Activated CD4-positive, alpha-beta T cell treated with anti-CD3 and anti-CD28 coated beads for 24 hours (primary cell): ENCODE measurements at regions not wholly inside any gene's neighbourhood (a gene's known extent, or its start where the extent isn't known, plus 50 kb on each side); places are given as distances from the start of the nearest gene placed in this dataset.

ENCODE experiments used
- DNase-seq, 2 donors: peaks; one replicate each; pipeline ENCODE4 v3.0.0-alpha.2; 2020; ENCODE audit warnings: low read depth in 2 of 2

DNA sequence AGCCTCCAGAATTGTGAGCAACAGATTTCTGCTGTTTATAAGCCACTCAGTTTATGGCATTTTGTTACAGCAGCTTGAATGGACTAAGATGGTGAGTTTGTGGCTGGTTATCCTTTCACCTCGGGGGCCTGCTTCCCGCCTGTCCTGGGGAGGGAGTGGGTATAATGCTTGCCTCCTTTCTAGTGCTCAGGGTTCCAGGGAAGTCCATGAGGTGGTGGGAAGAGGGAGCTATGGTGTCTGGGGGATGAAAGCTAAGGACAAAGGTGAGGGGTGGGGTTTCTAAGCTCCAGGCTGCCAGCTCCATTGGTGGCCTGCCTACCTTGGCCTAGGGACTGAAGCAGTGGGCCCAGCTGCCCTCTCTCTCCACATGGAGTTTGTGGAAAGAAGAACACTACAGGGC lies 50.2 kb upstream of the SDK2 start:
- DNase-seq, result no peak

DNA sequence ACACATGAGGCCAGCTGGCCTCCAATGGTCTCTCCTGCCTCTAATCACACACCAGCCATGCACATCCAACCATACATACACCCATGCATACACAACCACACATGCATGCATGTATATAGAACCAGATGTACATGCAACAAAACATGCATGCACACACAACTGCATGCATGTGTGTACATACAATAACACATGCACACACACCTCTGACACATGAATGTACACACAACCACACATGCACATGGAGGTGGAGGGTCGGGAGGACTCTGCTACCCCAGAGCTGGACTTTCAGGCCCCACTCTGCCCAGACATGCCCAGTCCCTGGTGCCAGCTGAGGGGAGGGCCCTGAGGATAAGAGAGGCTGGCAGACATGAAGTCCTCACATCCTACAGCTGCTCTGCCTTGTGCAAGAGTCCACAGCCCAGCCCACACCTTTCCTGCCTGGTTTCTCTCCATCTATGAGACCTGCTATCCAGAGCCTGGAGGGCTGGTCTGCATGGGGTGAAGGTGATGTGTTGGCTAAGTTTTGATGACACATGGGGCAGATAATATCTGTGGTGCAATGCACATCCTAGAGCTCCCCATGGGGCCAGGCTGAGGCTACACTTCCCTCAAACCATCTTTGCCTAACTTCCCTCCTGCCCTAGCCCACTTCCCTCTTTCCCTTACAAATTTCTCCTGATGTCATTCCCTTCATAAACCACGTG lies 50.9 kb upstream of the SDK2 start:
- no peak for DNase-seq

DNA sequence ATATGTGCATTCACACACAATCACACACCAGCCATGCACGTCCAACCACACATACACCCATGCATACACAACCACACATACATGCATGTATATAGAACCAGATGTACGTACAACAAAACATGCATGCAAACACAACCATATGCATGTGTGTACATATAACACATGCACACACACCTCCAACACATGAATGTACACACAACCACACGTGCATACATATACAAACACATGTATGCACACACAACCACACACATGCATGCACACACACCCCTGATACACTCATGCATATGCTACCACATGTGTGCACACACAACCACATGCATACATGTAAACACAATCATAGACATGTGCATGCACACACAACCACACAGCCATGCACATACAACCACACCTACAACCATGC lies 52.0 kb upstream of the SDK2 start:
- DNase-seq, result no peak

DNA sequence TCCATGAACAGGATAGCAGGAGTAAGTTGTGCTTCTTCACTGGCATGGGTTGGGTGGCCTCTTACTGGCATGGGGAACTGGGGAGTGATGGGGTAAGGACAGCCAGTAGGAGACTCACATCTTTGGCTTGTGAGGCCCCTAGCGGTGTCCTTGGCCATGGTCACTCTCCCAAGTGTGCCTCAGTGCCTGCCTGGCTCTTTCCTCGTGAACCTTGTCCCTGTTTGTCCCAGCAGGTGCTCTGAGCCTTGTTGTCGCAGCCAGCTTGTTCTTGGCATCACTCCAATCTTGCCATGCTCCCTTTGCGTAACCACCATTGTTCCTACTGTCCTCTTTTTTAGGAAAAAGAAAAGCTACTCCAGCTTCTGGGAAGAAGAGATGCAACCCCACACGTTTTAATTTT lies 53.6 kb upstream of the SDK2 start:
- no peak for DNase-seq

DNA sequence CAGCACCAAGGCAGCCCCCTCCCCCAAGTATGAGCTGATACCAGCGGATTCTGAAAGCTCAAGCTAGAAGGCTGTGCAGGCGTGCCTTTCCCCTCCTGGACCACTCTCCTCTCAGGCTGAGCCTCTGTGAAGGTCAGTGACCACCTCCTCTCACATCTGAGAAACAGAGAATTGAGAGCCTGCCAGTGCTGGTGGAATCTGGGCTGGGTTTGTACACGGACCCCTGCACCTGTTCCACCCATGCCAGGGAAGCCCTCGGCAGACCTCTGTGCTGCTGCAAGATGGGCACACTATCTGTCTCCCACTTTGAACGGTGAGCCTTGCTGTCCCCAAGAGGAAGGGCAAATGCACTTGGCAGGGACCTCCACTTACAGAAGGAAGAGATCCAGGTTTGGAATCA lies 54.7 kb upstream of the SDK2 start:
- DNase-seq, result no peak

DNA sequence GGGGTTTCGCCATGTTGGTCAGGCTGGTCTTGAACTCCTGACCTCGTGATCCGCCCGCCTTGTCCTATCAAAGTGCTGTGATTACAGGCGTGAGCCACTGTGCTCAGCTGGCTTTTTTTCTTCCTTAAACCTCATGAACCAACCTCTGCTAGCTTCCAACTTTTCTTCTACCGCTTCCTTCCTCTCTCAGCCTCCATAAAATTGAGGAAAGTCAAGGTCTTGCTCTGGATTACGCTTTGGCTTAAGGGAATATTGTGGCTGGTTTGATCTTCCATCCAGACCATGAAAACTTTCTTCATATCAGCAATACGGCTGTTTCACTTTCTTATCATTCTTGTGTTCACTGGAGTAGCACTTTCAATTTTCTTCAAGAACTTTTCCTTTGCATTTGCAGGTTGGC lies 57.5 kb upstream of the SDK2 start:
- DNase-seq, result no peak

DNA sequence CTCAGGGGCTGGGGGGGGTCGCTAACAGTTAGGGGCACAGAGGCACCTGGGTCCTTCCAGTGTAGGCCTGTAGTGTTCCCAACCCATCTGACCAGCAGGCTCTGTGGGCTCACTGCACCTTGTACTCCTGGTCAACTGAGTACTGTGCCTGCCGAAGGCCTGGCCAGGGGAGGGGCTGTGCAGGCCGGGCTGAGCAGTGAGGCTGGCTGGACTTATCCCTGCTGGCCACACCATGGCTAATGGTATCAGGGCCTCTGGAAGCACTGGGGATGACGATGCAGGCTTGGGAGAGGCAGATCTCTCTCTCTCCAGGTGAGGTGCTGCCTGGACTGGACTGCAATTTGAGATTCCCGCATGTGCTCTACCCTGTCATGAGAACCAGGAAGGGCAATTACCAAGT lies 58.9 kb upstream of the SDK2 start:
- DNase-seq, result no peak

DNA sequence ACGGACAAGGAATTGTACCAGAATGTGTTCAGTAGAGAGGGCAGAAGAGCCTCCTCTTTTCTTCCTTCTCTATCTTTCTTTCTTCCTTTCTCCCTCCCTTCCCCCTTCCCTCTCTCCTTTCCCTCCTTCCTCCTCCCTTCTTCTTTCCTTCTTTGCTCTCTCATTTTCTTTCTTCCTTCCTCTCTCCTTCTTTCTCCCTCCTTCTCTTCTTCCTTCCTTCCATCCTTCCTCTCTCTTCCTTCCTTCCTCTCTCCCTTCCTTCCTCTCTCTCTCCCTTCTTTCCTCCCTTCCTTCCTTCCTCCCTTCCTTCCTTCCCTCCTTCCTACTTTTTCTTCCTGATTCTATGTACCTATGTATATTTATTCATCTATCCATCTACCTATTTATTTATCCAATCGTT lies 59.7 kb upstream of the SDK2 start:
- no peak for DNase-seq

DNA sequence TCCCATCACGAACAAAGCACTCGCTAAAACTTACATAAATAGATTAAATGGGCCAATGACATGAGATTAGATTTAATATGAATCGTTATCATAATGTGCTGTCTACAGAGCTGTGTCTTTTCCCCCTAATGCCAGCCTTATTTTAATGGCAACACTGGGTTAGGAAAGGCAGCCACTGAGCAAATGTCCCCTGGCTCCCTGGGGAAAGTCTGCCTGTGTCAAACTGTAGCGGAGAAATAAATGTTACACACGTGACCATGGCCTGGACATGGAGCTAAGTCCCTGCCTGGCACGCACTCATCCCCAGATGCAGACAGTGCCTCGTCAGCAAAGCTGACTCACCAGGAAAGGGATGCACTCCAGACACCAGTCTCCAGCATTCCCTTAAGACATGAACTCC lies 61.3 kb upstream of the SDK2 start:
- DNase-seq, result no peak

DNA sequence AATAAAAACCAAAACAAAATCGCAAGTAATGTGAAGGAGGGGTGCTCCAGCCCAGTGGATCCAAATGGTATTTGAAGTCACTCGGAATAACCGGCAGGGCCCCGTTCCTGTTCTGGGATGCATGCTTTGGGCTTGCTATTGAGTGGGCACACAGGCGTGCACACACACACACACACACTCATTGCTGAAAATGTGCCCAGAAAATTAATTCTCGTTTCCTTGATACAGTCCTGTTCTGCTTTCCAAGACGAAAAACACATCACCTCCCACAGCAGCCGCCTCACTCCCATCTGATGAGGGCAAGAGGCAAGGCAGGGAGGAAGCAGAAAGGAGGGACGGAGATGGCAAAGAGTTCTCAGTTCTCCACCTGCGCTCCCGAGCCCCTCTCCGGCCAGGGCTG lies 62.2 kb upstream of the SDK2 start:
- DNase-seq, result no peak

DNA sequence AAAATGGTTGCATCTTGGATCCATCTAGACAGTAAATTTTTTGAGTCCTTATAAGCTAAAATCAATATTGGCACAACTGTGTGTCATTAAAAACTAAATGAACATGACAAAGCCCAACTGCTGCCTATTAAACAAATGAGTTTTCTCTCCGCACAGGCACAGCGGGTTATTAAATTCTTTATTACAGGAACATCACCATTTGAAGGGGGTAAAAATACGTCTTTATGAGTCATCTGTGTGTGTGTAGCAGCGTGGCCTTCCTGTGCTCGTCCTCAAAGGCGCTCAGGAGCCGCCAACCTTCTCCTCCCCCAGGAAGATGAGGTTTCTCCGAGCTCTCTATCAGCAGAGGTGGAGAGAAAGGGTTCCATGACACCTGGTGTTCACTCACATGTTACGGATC lies 62.6 kb upstream of the SDK2 start:
- no peak for DNase-seq

DNA sequence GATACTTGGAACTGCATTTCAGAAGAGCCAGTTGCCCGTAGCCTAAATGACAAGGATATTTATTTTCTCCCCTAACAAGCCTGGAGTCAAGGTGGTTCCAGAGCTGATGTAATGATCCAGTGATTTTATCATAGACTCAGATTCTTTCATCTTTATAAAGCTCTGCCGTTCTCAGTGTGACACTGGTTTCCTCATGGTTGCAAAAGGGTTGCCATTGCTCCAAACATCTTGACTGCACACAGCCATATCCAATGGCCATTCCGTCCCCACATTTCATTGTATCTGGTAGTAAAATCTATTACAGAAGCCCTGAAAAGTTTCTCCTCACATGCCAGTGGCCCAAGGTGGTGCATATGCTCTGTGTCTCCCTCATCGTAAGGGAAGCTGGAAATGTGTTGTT lies 63.1 kb upstream of the SDK2 start:
- no peak for DNase-seq

DNA sequence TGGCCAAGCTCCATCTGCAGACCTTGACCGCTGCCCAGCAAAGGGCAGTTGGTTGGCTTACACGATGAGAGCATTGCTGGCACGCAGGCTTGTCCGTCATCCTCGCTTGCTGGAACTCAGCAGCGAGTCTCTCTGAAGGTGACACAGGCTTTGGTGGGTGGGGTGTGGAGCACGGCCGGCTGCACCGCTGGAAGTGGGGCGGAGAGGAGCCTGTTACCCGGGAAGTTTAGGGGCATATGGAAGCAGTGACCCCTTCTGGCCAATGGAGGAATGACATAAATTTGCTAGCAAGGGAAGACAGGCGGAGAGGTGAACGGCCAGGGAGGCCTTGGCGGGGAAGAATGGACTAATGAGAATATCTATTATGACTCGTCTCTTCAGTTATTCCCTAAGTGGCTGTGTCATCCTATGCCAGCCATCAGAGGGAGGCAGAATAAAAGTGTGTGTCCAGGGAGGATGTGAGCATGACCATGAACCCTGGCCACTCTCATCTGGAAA lies 65.9 kb upstream of the SDK2 start:
- DNase-seq, result peak; percentile 53 to 67

DNA sequence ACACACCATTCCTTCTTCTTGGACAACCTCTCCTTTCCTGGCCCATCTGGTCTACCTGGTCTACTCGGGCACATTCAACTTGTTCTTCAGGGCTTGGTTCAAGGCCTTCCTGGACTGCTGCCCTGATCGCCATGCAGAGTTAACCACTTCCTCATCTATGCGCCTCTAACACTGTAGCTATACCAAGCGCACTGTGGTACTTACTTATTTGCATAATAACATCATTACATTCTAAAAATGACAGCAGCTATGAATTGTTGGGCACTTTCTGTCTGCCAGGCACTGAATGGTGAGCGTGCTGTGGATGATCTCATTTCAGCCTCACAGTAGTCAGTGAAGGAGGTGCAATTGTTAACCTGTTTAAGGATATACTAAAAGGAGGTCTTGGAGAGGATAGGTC lies 66.9 kb upstream of the SDK2 start:
- DNase-seq, result no peak

DNA sequence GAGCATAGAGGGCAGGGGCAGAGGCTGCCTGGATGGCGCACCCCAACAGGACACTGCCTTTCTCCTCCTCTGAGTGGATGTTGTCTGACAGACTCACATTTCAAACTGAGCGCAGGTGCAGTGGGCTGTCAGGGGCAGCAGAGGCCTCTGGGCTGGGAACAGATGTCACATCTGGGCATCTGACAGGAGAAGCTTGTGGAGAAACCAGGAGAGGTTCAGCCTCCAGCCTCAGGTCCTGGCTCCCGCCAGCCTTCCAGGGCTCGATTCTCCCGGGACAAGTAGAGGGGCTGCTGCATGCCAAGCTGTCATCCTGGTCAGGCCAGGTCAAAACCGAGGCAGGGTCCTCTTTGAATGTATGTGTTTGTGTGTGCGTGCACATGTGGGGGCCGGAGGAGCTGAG lies 67.7 kb upstream of the SDK2 start:
- DNase-seq, result no peak

DNA sequence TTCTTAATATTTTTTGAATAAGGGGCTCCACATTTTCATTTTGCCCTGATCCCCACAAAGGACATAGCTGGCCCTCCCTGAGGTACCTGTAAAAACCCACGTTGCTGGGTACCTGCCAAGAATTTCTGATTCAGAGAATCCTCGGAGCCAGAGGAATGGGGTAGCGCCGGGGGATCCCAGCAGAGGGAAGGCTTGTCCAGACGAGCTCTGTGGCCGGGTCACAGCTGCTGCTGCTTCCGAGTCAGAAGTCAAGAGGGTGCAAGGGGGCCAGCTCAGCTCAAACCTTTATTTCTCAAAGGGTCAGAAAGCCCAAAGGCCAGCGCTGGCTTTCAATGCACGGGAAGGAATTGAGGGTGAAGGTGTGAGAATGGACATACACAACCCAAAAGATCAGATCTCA lies 68.9 kb upstream of the SDK2 start:
- DNase-seq, result no peak

DNA sequence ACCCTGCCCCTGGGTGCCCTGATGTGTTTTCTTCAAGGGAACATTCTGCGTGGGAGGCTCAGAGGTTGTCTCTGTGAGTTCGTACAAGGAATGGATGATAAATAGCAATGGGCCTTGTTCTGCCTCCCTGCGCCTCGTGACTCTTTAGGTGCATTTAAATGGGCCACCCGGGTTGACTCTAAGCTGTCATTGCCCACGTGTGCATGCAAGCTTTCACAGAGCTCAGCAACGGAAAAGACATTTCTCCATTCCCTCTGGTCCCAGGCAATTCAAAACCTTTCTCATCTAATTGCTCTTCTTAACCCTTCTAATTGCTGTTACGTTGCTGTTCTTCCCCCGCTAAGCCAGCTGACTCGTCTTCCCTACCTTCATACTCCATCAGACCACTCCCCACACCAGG lies 71.5 kb upstream of the SDK2 start:
- no peak for DNase-seq

DNA sequence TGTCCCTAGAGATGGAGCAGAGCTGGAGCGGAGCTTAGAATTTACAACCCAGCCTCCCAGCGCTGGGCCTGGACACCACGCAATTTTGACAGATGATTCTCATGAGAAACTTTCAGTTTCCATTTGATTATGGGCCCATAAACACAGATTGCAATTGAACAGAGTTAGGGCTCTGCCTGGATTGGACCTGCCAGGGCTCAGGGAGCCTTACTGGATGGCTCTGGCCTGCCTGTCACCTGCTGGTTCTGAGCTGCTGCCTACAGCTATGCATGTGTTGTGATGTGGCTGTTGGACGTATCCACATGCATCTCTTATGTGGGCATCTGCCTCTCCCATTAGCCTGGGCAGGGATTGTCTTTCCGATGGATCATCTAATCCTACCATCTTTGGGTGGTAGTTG lies 73.4 kb upstream of the SDK2 start:
- DNase-seq, result no peak

DNA sequence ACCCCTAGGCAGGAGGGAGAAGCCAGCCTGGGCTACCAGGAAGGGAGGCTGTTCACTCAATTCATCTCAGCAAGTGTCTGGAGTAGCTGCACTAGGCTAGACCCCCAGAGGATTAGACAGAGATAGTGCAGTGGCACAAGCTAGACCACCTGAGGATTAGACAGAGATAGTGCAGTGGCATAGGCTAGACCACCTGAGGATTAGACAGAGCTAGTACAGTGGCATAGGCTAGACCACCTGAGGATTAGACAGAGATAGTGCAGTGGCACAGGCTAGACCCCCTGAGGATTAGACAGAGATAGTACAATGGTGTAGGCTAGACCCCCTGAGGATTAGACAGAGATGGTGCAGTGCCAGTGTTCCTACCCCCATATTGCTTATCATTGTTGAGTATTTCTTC lies 74.1 kb upstream of the SDK2 start:
- DNase-seq, result no peak

DNA sequence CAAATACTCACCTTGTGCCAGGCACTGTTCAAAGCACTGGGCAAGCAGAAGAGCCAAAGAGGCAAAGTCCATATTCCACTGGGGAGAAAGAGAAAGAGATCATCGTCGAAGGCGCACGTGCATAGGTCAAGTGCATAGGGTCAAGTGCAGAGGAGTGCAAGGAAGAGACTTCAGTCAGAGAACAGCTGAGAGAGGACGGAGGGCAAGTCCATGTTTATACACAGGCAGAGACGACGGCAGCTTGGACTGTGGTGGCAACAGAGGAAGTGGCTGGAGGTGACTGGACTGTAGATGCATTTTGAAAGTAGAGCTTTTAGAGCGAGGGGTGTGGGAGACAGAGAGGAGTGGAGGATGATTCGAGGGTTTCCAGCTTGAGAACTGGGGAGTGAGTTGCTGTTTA lies 74.7 kb upstream of the SDK2 start:
- DNase-seq, result no peak

DNA sequence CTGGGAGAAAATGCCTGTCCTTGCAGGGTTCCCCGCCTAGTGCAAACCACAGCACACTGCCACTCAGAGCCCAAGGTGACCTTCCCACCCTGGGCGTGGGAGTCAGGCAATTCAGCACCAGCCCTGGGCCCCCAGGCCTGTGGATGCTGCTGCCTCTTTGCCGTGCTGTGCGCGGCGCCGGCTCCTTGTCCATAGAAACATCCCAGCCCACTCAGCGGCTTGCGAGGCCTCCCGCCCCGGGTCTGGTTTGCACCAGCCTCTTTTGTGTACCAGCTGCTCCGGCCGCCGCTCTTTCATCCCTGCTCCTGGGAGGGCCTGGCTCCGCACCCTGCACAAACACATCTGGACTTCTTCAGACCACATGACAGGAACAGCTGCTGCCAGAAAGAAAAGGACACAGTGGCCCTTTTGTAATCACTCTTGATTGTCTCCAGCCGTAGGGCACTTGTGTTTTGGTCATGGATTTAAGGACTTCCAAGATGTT lies 75.4 kb upstream of the SDK2 start:
- no peak for DNase-seq

DNA sequence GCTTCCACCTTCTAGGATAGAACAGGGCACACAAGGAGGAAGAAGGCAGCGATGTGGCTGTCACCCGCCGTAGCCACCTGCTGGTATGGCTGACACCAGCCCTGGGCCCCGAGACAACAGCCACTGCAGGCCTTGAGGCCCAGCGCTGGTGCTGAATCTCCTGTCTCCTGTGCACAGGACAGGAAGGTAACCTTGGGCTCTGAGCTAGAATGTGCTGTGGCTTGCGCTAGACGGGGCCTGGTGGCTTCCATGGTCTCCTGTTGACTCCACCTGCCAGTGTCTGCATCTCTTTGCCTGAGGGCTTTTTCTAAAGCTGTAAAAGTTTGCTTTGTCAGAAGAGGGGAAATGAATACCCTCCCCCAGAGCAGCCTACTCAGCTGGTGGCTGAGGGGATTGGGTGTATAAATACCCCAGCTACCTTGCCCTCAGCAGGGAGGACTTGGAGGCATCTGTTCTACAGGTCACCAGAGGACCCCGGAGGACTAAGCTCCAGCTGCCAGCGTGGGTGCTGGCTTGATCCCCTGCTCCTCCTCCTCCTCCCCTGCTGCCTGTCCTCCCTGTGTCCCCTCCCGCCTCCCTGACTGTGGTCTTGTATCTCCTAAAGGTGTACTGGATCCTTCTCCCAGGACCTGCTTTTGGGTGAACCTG lies 76.1 kb upstream of the SDK2 start:
- peak in 1 of 2 donors; percentile 14 for DNase-seq

DNA sequence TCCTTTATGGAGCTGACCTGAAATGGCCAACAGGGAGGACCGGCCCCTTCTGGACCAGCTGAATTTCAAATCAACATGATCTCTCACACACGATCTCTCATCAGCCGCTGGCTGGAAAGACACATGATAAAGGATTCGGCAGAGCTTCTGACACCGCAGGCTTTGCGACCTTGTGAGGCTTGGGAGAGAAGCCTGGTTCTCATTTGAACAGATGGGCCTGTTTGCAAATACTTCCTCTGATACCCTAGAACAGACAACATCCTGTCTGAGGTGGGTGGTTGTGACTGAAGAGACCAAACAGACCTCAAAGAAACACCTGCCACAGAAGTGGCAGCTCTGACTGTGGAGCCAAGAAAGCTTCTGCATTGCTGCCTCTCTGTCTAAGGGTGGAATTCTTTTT lies 77.9 kb upstream of the SDK2 start:
- DNase-seq, result no peak

DNA sequence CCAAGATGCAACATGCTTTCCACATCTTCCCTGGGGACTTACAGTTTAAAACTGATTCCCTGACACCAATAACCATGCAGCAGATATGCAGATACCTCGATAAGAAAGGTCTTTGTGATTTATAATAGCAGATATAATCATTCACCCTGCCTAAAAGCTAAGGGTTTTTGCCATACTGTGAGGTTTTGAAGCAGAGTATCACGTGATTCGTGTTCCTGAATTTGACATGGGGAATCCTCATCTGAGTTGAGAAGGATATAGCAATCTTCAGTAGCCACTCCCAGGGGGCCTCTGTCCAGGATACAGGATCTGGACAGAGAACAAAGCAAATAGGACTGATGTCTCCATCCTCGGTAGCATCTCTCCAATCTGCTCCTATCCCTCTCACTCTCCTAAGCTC lies 79.1 kb upstream of the SDK2 start:
- DNase-seq, result no peak
